SK-N-DZ (cell line): ENCODE measurements at regions not wholly inside any gene's neighbourhood (a gene's known extent, or its start where the extent isn't known, plus 50 kb on each side); places are given as distances from the start of the nearest gene placed in this dataset.
"Not testable (repeated sequence)": the region's sequence is repeated elsewhere in the genome, so short reads cannot be mapped to it uniquely, and the experiment has no call there.

Source experiments
- DNase-seq: peaks from one replicate; pipeline ENCODE4 v3.0.0-alpha.2; 2015; ENCODE audit warnings: low spot score

DNA sequence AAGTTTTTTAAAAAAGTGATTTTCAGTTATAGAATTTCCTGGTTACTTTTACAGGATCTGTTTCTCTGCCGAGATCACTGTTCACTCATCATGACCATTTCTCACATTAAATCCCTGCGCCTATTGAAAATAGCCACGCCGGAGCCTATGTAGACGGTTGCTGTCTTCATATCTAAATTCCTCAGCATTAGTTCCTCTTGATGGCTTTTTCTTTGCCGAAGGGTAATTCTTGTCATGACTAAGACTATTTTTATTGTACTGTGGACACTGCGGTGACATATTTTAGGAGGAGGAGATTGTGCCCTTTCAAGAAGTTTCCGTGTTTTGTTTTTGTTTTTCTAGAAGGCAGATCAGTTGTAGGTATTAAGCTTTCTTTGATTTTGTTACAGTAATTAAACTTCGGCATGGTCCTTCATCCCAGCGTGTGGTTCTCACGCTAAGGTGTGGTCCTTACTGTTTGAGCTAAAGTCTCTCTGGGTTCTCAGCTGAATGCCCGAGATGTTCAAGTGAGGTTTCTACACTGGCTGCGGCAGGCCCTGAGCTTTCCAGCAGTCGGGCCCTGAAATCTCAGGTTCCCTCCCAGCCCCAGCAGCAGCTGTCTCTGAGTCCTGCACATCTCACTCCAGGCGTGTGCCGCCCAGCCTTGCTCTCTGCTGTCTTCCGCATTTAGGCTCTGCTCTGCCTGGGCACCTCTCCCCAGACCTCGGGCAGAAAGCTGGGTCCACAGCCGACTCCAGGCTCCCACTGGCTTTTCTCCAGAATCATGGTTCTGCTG, 1110.5 kb downstream of the TBC1D22A start:
- DNase-seq, result no peak

DNA sequence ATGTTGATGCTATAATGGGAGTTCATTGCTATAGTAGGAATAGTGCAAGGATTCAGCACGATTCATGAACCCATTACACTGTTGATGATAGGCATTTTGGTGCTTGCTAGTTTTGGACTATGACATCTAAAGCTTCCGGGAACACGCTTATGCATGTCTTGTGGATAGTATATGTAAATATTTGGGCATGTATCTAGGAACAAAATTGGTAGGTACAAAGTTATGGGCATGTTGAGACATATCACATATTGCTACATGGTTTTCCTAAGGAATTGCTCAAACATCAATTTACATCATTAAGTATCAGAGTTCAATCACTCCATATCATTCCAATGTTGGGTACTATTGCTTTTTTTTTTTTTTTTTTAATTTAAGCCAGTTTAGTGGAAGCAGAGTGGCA, 1103.2 kb downstream of the TBC1D22A start:
- DNase-seq, result no peak

DNA sequence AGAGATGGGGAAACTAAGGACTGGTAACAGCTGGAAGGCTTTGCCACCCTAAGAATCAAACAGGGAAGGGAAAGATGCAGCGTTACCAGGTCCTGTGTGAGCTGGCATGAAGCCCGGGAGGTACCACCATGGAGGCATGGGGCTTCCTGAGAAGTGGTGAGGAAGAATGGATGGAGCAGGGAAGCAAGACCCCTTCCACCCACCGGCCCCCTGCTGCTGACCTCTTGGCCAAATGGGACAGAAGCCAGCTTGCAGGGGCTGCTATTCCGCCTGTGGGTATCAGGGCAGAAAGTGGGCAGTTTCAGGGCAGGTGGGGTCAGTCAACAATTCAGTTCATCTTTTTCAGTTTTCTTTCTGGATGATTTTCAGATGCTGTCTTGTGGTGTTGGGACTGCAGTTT, 1099.9 kb downstream of the TBC1D22A start:
- DNase-seq, result no peak

DNA sequence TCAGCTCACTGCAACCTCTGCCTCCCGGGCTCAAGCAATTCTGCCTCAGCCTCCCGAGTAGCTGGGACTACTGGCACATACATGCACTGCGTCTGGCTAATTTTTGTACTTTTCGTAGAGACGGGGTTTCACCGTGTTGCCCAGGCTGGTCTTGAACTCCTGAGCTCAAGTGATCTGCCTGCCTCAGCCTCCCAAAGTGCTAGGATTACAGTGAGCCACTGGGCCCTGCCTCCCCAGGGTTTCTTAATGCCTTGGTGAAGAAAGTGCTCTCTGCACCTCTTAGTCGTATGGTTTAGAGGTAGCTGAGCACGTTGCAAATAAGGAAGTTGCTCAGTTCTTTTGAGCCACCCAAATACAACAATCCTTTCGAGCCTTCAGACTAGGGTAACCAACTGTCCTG, 1098.5 kb downstream of the TBC1D22A start:
- not testable (repeated sequence) for DNase-seq

DNA sequence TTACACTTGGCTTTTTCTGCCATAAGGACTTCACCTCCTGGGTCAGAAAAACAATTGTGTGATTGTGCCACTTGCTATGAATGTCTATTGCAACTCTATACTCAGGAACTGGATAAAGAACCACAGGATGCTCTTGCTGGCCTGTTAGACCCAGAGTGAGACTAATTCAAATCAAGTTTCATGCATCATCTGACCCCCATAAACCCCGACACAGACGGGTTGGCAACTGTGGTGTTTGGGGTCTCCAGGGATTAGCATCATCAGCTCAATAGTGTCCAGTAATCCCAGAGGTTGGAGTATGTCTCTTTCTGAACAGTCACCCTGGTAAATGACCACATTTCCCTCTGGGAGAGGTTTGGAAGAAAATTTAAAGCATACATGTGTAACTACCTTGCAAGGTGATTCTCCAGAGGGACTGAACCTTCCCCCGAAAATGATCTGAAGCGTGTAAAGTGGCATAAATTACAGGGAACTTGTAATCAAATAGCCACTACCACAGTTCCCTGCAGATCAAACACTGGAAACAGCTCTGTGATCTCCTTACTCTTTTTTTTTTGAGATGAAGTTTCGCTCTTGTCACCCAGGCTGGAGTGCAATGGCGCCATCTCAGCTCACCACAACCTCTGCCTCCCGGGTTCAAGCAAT, 1097.6 kb downstream of the TBC1D22A start:
- no peak for DNase-seq

DNA sequence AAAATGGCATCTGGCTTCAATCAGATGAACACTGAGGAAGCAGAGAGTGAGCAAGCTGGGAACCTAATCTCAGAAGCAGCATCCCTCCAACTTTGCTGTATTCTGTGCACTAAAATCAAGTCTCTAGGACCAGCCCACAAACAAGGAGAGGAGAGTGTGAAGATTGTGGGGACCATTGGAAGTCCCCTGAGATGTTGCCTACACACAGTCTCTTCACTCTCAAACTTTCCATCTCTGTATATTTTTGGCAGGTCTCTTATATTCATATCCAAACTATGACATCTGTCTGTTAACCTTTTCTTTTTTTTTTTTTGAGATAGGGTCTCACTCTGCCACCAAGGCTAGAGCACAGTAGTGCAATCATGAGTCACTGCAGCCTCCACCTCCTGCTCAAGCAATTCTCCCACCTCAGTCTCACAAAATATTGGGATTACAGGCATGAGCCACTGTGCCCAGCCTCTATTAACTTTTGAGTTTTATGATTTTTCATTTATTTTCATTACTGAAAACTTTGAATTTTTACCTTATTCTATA, 1096.4 kb downstream of the TBC1D22A start:
- no peak for DNase-seq

DNA sequence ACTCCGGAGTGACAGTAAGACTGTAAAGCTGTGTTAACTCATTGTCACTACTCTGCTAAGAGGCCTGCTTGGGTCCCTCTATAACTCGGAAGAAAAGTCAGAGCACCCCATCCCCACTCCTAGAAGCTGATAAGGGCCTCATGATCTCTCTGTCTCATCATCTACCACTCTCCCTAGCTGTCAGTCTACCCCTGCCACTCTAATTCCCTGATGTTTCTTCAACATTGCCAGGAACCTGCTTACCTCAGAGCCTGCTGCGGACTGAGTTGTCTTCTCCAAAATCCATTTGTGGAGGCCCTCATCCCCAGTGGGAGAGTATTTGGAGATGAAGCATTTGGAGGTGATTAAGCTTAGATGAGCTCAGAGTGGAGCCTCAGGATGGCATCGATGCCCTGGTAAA, 1092.2 kb downstream of the TBC1D22A start:
- DNase-seq, result no peak

DNA sequence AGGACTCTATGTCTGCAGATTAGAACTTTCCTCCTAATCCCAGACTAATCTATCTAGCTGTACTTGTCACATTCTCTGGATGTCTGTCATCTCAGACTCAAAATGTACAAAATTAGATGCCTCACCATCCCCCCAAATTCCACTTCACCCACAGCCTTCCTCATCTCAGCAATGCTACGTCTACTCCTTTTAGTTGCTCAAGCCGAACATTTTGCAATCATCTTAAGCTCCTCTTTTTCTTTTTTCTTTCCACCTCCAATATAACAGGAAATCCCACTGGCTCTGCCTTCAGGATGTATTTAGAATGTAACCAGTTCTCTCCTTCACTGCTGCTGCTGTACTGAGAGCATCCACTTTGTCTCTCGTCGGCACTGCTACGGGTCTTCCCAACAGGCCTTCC, 1091.8 kb downstream of the TBC1D22A start:
- no peak for DNase-seq

DNA sequence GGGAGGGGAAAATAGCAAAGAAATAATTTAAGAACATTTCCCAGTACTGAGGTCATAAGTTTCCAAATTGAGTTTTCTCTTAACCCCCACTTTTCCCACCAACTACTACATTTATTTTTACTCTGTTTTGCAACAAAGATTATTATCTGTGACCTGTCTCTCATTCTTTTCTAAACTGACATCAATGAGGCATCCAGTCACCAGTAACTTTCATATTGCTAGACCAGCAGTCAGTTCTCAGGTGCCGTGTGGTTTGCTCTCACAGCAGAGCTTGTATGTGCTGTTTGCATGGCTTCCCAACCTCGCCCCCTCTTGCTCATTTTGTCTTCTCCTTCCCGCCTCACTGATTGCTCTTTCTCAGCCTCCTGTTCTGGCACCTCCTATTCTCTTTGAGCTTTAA, 1091.3 kb downstream of the TBC1D22A start:
- no peak for DNase-seq

DNA sequence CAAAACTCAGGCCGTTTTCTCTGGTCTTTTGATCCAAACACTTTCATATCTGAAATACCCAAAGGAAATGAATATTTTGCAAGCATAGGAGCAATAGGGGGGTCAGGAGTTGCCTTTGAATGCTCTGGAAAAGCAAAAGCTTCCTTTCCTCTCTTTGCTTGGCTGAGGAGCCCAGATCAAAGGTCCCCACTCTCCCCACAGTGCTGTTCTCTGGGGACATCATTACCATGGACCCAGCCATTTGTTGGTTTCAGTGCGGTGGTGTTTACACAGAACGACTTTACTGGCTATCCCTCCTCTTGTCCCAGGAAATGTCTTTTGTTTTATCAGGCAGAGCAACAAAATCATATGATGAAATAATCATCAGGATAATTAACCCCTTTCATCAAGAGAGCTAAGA, 1089.1 kb downstream of the TBC1D22A start:
- no peak for DNase-seq

DNA sequence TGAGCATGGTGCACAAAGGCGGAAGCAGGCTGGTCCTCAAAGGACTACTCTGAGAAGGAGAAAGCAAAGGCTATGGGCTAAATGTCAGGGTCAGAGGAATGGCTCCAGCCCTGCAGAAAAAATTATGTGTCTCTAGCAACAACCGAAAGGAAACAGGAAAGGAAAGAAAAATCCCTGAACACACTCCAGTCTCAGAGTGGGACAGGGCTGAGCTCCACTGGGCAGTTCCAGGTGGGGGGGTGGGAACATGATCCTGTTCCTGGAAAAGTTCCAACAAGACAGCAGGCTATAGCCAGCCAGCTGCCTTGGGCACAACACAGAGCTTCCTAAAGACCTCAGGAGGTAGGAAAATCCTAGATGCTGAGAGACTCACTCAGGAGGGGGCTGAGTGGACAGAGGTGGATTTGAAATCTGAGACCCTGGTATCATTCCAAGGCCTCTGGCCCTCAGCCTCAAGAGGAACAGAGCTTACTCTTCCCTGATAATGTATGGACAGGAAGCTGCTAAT, 1088.2 kb downstream of the TBC1D22A start:
- DNase-seq, result no peak

DNA sequence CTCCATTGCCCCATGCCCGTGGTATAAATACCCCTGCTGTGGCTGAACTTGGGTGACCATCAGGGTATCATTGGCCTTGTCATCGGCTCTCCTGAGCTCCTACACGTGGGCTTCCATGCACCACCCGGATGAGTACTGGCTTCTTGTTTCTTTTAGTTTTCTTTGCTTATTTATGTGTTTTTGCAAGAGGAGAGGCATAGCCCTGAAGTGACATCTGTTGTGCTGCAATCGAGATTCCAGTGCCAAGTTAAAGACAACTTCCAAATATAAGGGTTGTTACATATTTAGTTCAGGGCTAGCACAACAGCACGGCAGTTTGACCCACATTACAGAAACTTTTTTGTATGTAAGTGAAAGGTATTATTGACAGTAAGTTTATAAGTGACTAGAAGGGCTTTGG, 1087.1 kb downstream of the TBC1D22A start:
- no peak for DNase-seq

DNA sequence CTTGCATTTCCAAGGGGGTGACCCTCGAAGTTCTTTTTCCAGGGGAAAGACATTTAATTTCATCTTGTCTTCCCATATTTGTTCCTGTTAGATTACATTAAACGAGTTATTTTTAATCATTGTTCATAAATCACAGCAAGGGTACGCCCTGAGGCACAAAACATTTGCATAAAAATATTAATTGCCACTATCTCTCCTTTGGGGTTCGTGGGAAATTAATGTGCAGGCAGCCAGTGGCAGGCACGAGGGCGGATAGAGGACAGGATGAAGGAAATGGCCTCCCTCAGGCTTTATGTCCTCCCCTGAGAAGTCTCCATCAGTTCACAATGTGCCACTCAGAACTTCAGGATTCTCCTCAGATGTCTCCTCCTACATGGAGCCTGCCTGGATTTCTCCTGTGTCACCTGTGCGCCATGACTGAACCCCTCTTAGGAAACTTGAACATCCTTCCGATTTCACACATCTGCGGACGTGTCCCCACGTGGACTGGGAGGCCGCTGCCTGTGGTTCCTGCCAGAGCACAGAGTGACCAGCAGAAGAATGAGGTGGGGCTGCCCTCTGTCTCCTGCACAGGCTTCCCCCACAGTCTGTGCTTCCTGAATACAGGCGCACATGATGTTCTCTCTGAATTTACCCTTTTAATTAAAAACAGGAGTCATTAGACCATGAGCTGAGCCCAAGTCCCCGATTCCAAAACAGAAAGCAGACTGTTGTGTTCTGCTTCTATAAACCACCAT, 1085.9 kb downstream of the TBC1D22A start:
- DNase-seq, result no peak

DNA sequence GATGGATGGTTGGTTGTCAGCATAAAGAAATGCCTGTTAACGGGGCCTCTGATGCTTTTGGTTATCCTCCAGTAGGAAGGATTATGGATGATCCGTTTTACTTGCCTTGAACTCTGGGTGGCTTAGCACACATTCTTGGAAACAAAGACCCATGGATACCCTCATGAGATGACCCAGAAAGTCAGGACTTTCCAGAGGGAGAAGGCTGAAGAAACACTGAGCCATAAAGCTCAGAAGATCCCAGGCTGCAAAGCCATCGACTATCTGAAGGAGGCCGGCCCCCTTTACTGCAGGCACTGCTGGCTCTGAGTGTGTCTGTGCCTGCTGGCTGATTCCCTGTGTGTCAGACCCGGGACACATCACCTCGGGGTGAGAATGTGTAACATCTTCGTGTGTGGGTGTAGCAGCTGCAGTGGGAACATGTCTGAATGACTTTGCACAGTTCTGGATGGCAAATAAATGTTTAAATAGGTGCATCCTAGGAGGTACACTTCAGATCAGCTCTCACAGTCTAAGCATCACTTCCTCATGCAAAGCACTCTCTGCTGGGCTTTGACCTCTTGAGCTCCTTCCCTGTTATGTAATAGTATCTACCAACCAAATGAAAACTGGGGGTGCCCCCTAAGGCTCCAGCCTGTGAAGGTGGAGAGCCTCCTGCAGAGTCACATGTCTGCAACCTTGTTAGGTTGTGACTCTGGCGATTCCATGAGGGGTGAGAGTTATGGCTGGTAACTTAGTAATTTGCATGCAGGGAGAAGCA, 1084.9 kb downstream of the TBC1D22A start:
- no peak for DNase-seq

DNA sequence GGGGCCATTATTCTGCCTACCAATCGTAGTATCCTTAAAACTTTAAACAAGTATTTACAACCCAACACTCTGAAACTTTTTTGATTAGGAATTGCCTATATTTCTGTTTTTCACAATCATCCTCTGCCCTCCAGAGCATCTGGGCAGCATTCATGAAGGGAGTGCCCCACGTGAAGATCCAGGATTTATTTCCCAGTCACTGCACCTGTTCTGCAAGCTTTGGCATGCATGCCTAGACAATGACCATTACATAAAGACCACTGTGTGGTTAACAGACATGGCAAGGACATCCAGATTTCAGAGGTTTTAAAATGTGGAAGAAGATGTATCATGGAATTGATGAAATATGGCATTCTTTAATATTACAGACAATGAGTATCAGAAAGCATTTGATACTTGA, 1083.8 kb downstream of the TBC1D22A start:
- no peak for DNase-seq

DNA sequence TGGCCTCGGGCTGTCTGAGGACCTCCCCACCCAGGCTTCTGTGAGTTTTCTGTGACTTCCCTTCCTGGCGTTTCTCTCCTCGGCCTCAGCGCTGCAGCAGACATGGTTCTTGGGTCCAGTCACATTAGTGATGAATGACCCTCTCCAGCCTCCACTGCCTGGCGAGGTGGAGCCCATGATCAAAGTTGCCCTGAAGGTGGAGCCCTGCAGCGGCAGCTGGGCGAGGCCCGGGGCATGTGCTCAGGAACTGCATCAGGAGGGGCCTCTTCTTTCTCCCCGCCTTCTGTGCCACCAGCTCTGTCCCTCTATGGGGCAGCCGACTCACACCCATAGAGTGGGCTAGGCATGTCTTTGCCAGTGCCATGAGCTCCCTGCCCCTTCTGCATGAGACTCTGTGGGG, 1079.7 kb downstream of the TBC1D22A start:
- DNase-seq, result no peak

DNA sequence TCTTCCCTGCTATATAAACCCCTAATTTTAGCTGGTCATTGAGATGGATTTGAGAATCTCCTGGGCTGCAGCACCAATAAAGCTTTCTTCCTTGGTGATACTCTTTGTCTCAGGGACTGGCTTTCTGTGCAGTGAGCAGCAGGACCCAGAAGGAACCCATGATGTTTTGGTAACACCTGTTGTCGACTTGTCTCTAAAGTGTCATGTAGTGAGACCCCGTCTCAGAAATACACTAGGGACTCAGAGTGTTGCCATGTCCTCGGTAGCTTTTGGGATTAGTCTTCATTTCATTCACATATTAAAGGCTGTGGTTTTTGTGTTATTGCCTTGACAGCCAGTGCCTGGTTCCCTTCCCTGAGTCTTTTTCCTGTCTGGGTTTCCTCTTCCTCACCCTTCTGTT, 1078.7 kb downstream of the TBC1D22A start:
- DNase-seq, result no peak

DNA sequence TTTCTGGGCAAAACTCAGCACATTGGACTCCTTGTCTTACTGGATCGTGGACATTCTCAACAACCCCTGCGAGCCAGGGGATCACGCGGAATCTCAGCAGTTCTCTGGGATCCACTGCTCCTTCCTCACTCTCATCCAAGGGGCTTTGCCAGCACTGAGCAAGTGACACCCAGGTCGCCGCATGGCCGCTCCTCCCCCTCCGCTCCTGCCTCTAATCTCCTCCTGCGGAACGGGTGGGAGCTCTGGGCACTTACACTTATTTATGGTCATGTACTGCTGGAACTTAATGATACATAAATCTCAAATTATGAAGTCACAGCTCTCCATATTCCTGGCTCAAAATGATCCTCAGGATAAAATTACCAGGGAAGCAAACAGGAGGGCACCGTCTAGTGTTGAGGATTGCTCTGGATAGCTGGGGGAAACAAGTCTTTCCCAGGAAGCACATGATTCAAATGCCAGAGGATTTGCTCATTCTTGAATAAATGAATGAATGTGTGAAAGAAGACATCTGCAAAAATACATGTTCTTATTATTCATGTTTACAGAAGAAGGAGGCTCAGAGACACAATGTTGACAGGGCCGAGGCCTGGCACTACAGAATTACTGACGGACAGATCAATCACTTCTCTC, 1077.3 kb downstream of the TBC1D22A start:
- no peak for DNase-seq

DNA sequence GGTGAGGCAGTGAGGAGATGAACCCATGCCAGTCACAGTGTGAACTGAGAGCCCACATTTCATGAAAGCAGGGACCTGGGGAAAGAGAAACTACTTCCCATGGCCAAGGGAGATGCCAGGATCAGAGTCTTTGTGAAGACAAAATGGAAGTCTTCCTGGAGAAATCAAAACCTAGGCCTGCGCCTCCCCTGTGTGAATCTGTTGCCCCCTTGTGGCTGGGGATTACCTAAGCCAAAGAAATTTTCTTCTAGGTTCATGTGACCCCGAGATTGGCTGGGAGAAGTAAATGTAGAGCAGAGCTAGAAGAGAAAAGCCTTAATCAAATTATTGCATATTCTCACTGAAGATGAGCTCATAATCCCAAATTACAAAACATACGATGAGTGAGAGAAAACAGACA, 1075.3 kb downstream of the TBC1D22A start:
- peak; percentile 21 for DNase-seq

DNA sequence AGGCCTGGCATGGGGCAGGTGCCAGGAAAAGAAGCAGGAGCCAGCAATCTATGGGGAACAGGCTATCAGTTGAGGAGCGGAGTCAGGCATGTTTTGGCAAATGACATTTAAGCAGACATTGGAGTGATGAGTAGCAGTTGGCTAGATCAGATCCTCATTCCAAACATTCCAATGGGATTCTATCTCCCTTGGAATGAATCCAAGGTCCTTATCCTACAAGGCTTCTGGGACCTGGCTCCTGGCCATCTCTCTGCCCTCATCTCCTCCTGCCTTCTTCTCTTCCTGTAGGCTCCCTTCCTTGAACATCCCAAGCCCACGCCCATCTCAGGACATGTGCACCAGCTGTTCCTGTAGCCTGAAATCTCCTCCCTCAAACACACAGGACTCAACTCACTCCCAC, 1074.5 kb downstream of the TBC1D22A start:
- no peak for DNase-seq

DNA sequence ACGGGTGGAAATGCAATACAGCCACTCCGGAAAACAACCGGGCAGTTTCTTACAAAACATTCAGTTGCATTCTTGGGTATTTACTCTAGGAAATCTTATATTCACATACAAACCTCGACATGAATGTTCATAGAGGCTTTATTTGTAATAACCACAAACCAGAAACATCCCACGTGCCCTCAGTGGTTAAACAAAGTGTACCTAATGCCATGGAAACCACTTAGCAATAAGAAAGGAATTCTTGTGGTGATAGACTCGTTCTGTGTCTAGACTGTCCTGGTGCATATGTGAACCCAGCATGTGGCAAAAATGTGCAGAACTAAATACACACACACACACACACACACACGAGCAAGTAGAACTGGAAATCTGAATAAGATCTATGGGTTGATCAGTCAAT, 1073.3 kb downstream of the TBC1D22A start:
- DNase-seq, result no peak
